PC-3 (cell line): ENCODE measurements at regions not wholly inside any gene's neighbourhood (a gene's known extent, or its start where the extent isn't known, plus 50 kb on each side); places are given as distances from the start of the nearest gene placed in this dataset.

Experiments
- ATAC-seq: fragments of 200-7000 bp; cut with Tn5 transposase; 2 replicates; pipeline ENCODE4 v1.9.1; 2020; ENCODE audit warnings: mild to moderate bottlenecking, moderate library complexity
- BruUV-seq: library from RNA; stranded (reverse); fragments of 400-500 nt; replicated peaks from 2 replicates; lab custom pipeline; 2021; lab: Mats Ljungman, UMichigan
- CTCF ChIA-PET: fragments of 300-600 bp; sonication (Branson Sonifier 250); formaldehyde crosslinking; loops from one replicate; lab custom pipeline; 2022; ENCODE audit warnings: antibody characterized with exemption; lab: Charles Lee
- POLR2A ChIA-PET: fragments of 300-600 bp; sonication (Branson Sonifier 250); formaldehyde crosslinking; loops from one replicate; lab custom pipeline; 2022; ENCODE audit warnings: antibody characterized with exemption; ENCODE audit not compliant: unreplicated experiment; lab: Charles Lee
- DNase-seq: peaks from one replicate; pipeline ENCODE4 v3.0.0-alpha.2; 2015
- H2AFZ ChIP-seq: fragments of 300-600 bp; sonication (generic); 2 replicates; pipeline ENCODE4 v1.6.0; 2016; ENCODE audit warnings: antibody characterized with exemption, low read length
- H3F3A ChIP-seq: fragments of 300-600 bp; sonication (generic); one replicate; pipeline ENCODE4 v1.6.0; 2017; ENCODE audit warnings: antibody characterized with exemption, low read length, control low read depth, mild to moderate bottlenecking; ENCODE audit not compliant: unreplicated experiment
- H3K27ac ChIP-seq: fragments of 300-600 bp; sonication (generic); 2 replicates; pipeline ENCODE4 v1.5.1; 2016; ENCODE audit warnings: mild to moderate bottlenecking, low read length
- H3K27me3 ChIP-seq: fragments of 300-600 bp; sonication (generic); 2 replicates; pipeline ENCODE4 v1.6.1; 2016; ENCODE audit warnings: low read length, mixed read lengths
- H3K36me3 ChIP-seq: fragments of 300-600 bp; sonication (generic); 2 replicates; pipeline ENCODE4 v1.6.1; 2016; ENCODE audit warnings: low read depth, mixed run types, low read length, mixed read lengths
- H3K4me1 ChIP-seq: fragments of 300-600 bp; sonication (generic); 2 replicates; pipeline ENCODE4 v1.5.1; 2016; ENCODE audit warnings: low read length; ENCODE audit not compliant: insufficient read depth
- H3K4me2 ChIP-seq: fragments of 300-600 bp; sonication (generic); 2 replicates; pipeline ENCODE4 v1.6.0; 2016; ENCODE audit warnings: low read length
- H3K4me3 ChIP-seq: fragments of 300-600 bp; sonication (generic); 2 replicates; pipeline ENCODE4 v1.5.1; 2016; ENCODE audit warnings: mild to moderate bottlenecking, low read length, mixed read lengths
- H3K79me2 ChIP-seq: fragments of 300-600 bp; sonication (generic); 2 replicates; pipeline ENCODE4 v1.6.1; 2017; ENCODE audit warnings: low read length, mixed read lengths
- H3K9ac ChIP-seq: fragments of 300-600 bp; sonication (generic); 2 replicates; pipeline ENCODE4 v1.6.0; 2016; ENCODE audit warnings: mild to moderate bottlenecking, low read length
- H3K9me2 ChIP-seq: fragments of 300-600 bp; sonication (generic); replicated peaks from 2 replicates; pipeline ENCODE4 v1.6.1; 2016; ENCODE audit warnings: mixed run types, low read length, mixed read lengths
- H3K9me3 ChIP-seq: fragments of 300-600 bp; sonication (generic); 2 replicates; pipeline ENCODE4 v1.6.1; 2016; ENCODE audit warnings: low read length, mixed read lengths
- H4K20me1 ChIP-seq: fragments of 300-600 bp; sonication (generic); 2 replicates; pipeline ENCODE4 v1.6.1; 2016; ENCODE audit warnings: low read length, mixed read lengths
- CTCF ChIP-seq: fragments of 300-600 bp; sonication (generic); conservative IDR thresholded peaks from 2 replicates; pipeline ENCODE4 v1.5.1; 2017; ENCODE audit warnings: antibody characterized with exemption, low read depth, mild to moderate bottlenecking, low read length
- EZH2 ChIP-seq: fragments of 300-600 bp; sonication (generic); IDR thresholded peaks from one replicate; pipeline ENCODE4 v1.6.1; 2017; ENCODE audit warnings: antibody characterized with exemption, mild to moderate bottlenecking, low read length; ENCODE audit not compliant: unreplicated experiment
- EZH2phosphoT487 ChIP-seq: fragments of 300-600 bp; sonication (generic); IDR thresholded peaks from 2 replicates; pipeline ENCODE4 v1.6.1; 2018; ENCODE audit warnings: mild to moderate bottlenecking, antibody characterized with exemption, low read length, borderline replicate concordance
- intact Hi-C: fragments of 100-400 bp; cut with micrococcal nuclease; formaldehyde crosslinking; loops from 2 replicates; pipeline ENCODE4 v1.9.0; 2023

- no TSS peak for BruUV-seq
- Histone ChIP-seq H3K4me2 (no peak overlapping the region), H3K9me2 (no peaks in the 10 kb centered on the region), H3K9me3 (peaks cover 16% of the 10 kb centered on the region), H3K79me2 (no peaks in the 10 kb centered on the region), H3K4me3 (no peak overlapping the region), H2AFZ (no peak overlapping the region), H3K4me1 (no peaks in the 10 kb centered on the region), H3F3A (no peaks in the 10 kb centered on the region), H3K36me3 (no peaks in the 10 kb centered on the region), H3K27ac (no peak overlapping the region), H3K27me3 (no peaks in the 10 kb centered on the region), H4K20me1 (no peaks in the 10 kb centered on the region), H3K9ac (no peak overlapping the region)
- POLR2A ChIA-PET, result no interaction called here
- intact Hi-C loops, result no loop called here
- TF ChIP-seq EZH2 (no peak), CTCF (no peak), EZH2phosphoT487 (no peak)
- ATAC-seq (no peak), DNase-seq (no peak)
- CTCF ChIA-PET, result no interaction called here
These were observed 388.6 kb upstream of the BTBD3 start for GRCh38 chr20:11529047-11529446.

GRCh38 chr20:11537032-11537431 lies 380.7 kb upstream of the BTBD3 start:
- Histone ChIP-seq H4K20me1 (no peaks in the 10 kb centered on the region), H2AFZ (no peak overlapping the region), H3K9me2 (no peaks in the 10 kb centered on the region), H3K9me3 (no peaks in the 10 kb centered on the region), H3F3A (no peaks in the 10 kb centered on the region), H3K4me2 (no peak overlapping the region), H3K79me2 (no peaks in the 10 kb centered on the region), H3K36me3 (no peaks in the 10 kb centered on the region), H3K4me1 (no peaks in the 10 kb centered on the region), H3K4me3 (no peak overlapping the region), H3K9ac (no peak overlapping the region), H3K27ac (no peak overlapping the region), H3K27me3 (no peaks in the 10 kb centered on the region)
- CTCF ChIA-PET, result no interaction called here
- DNase-seq, result no peak
- ATAC-seq, result no peak
- TF ChIP-seq EZH2phosphoT487, result no peak
- TF ChIP-seq CTCF, result no peak
- TF ChIP-seq EZH2, result no peak
- no TSS peak for BruUV-seq
- POLR2A ChIA-PET, result no interaction called here
- intact Hi-C loops, result no loop called here

- no peak for TF ChIP-seq CTCF
- TF ChIP-seq EZH2, result no peak
- TF ChIP-seq EZH2phosphoT487, result no peak
- H3K27me3 ChIP-seq, result no peaks in the 10 kb centered on the region
- H3K27ac ChIP-seq, result no peak overlapping the region
- H3K9me3 ChIP-seq, result no peaks in the 10 kb centered on the region
- POLR2A ChIA-PET, result no interaction called here
- H3K36me3 ChIP-seq, result no peaks in the 10 kb centered on the region
- BruUV-seq, result no TSS peak
- peaks cover 11% of the 10 kb centered on the region for H3K4me1 ChIP-seq
- no peak for ATAC-seq
- intact Hi-C loops, result no loop called here
- no peak overlapping the region for H3K9ac ChIP-seq
- no peaks in the 10 kb centered on the region for H3F3A ChIP-seq
- no peaks in the 10 kb centered on the region for H3K9me2 ChIP-seq
- CTCF ChIA-PET, result interaction anchor here (0.6 kb wide), 1 partner anchor 256 kb away, joined by 4 read pairs; no protein-coding TSS in a partner anchor
- no peak for DNase-seq
- H3K4me2 ChIP-seq, result no peak overlapping the region
- H3K4me3 ChIP-seq, result no peak overlapping the region
- no peaks in the 10 kb centered on the region for H3K79me2 ChIP-seq
- H4K20me1 ChIP-seq, result no peaks in the 10 kb centered on the region
- no peak overlapping the region for H2AFZ ChIP-seq
These were observed 378.2 kb upstream of the BTBD3 start for GRCh38 chr20:11539450-11539849.
